H1 (cell line): ENCODE measurements at regions not wholly inside any gene's neighbourhood (a gene's known extent, or its start where the extent isn't known, plus 50 kb on each side); places are given as distances from the start of the nearest gene placed in this dataset.
"Not testable (repeated sequence)": the region's sequence is repeated elsewhere in the genome, so short reads cannot be mapped to it uniquely, and the experiment has no call there.

Experiments used
- BRCA1 ChIP-seq: IDR thresholded peaks from 2 replicates; pipeline ENCODE4 v1.6.1; 2012; ENCODE audit warnings: low read depth, low read length, improper control_type of control experiment
- EP300 ChIP-seq, 2 experiments: IDR thresholded peaks; 1 replicate in 1 of 2; 2 replicates in 1 of 2; pipeline ENCODE4 v1.6.1; 2011 to 2012; ENCODE audit warnings: low read depth in 2 of 2, low read length in 2 of 2, mild to moderate bottlenecking in 2 of 2, borderline replicate concordance in 1 of 2, inconsistent platforms in 1 of 2, moderate library complexity in 1 of 2
- GTF2F1 ChIP-seq: IDR thresholded peaks from 2 replicates; pipeline ENCODE4 v1.6.1; 2012; ENCODE audit warnings: low read depth, low read length, improper control_type of control experiment, borderline replicate concordance
- HDAC2 ChIP-seq, 2 experiments: fragments of 300-600 bp in 1 of 2; sonication (generic) in 1 of 2; IDR thresholded peaks; 2 replicates each; pipeline ENCODE4 v1.6.1; 2011 to 2012; ENCODE audit warnings: low read depth in 2 of 2, low read length in 2 of 2, mild to moderate bottlenecking in 2 of 2, moderate library complexity in 2 of 2, borderline replicate concordance in 1 of 2, inconsistent platforms in 1 of 2
- PHF8 ChIP-seq: fragments of 200-600 bp; sonication (generic); conservative IDR thresholded peaks from 2 replicates; pipeline ENCODE4 v1.7.1; 2012; ENCODE audit warnings: low read depth, mild to moderate bottlenecking, inconsistent platforms, low read length, moderate library complexity
- RFX5 ChIP-seq: IDR thresholded peaks from 2 replicates; pipeline ENCODE4 v1.6.1; 2011; ENCODE audit warnings: low read depth, low read length, improper control_type of control experiment, borderline replicate concordance
- RNF2 ChIP-seq: fragments of 200-900, 300-1000 bp; sonication (generic); IDR thresholded peaks from 2 replicates; pipeline ENCODE4 v1.7.1; 2016; ENCODE audit warnings: borderline replicate concordance, low read depth, mild to moderate bottlenecking, antibody characterized with exemption, low read length; ENCODE audit not compliant: poor library complexity, severe bottlenecking; ENCODE audit errors: missing control alignments
- RXRA ChIP-seq: IDR thresholded peaks from 2 replicates; pipeline ENCODE4 v1.6.1; 2011; ENCODE audit warnings: low read depth, mild to moderate bottlenecking, low read length, moderate library complexity; ENCODE audit not compliant: insufficient read depth
- SIX5 ChIP-seq: IDR thresholded peaks from 2 replicates; pipeline ENCODE4 v1.6.1; 2011; ENCODE audit warnings: mild to moderate bottlenecking, low read depth, low read length
- TCF12 ChIP-seq: IDR thresholded peaks from 2 replicates; pipeline ENCODE4 v1.6.1; 2011; ENCODE audit warnings: low read depth, mild to moderate bottlenecking, low read length
- ZNF274 ChIP-seq: IDR thresholded peaks from 2 replicates; pipeline ENCODE4 v1.7.0; 2012; ENCODE audit warnings: low read length, borderline replicate concordance; ENCODE audit errors: extremely low read depth
- TF ChIP-seq, protein P1 (sequence below), 3 experiments: IDR thresholded peaks; 1 replicate in 2 of 3; 2 replicates in 1 of 3; pipeline versions ENCODE4 v1.5.1 to v1.6.1; 2011; ENCODE audit warnings: low read length in 3 of 3, mild to moderate bottlenecking in 3 of 3, inconsistent platforms in 2 of 3, low read depth in 1 of 3, moderate library complexity in 1 of 3; ENCODE audit not compliant: insufficient read depth in 1 of 3; ENCODE audit errors: control extremely low read depth in 1 of 3

DNA sequence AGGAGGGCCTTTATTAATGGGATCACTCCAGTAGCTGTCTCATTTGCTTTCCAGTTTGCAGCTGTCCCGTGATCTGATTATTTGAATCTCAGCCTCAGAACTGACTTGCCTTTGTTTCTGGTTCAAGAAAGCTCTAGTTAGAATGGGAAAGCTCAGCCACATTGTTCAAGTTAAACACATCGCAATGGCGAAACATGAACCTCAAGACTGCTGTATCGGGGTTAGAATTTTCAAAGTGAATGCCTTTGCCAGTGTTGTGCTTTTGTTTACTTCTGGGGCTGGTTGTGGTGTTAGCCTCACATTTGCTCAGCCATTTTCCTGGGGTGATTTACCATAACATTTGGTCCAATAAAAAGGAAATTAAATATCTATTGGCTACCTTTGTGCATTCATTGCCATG is 105.3 kb downstream of the LUZP4 start:
- TF ChIP-seq GTF2F1; TCF12; BRCA1; EP300 (IDR thresholded peaks at IDR 0.05; ENCODE audit: borderline replicate concordance in 1 of 2, low read depth in 2 of 2, low read length in 2 of 2); RXRA; ZNF274; RFX5; PHF8; SIX5; HDAC2 (IDR thresholded peaks at IDR 0.05; ENCODE audit: borderline replicate concordance in 1 of 2, low read depth in 2 of 2, low read length in 2 of 2); RNF2: not testable (repeated sequence)
- TF ChIP-seq, protein P1, sequence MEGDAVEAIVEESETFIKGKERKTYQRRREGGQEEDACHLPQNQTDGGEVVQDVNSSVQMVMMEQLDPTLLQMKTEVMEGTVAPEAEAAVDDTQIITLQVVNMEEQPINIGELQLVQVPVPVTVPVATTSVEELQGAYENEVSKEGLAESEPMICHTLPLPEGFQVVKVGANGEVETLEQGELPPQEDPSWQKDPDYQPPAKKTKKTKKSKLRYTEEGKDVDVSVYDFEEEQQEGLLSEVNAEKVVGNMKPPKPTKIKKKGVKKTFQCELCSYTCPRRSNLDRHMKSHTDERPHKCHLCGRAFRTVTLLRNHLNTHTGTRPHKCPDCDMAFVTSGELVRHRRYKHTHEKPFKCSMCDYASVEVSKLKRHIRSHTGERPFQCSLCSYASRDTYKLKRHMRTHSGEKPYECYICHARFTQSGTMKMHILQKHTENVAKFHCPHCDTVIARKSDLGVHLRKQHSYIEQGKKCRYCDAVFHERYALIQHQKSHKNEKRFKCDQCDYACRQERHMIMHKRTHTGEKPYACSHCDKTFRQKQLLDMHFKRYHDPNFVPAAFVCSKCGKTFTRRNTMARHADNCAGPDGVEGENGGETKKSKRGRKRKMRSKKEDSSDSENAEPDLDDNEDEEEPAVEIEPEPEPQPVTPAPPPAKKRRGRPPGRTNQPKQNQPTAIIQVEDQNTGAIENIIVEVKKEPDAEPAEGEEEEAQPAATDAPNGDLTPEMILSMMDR (IDR thresholded peaks at IDR 0.05; ENCODE audit: control extremely low read depth in 1 of 3, insufficient read depth in 1 of 3, low read depth in 1 of 3, low read length in 3 of 3) = not testable (repeated sequence)
